Activated T-cell treated with anti-CD3 and anti-CD28 coated beads, Interleukin-2, amount 50 U/mL, for 4 hours (primary cell): ENCODE measurements at regions not wholly inside any gene's neighbourhood (a gene's known extent, or its start where the extent isn't known, plus 50 kb on each side); places are given as distances from the start of the nearest gene placed in this dataset.
A peak's percentile ranks its signal among the peaks of the same experiment; 100 is the strongest.
"Not testable (repeated sequence)": the region's sequence is repeated elsewhere in the genome, so short reads cannot be mapped to it uniquely, and the experiment has no call there.

Experiments used
- ATAC-seq, 2 donors: fragments of 200-7000 bp; cut with Tn5 transposase; one replicate each; pipeline ENCODE4 v1.10.0; 2021
- DNase-seq: peaks from one replicate; pipeline ENCODE4 v3.0.0-alpha.2; 2020
- H3K27me3 Mint-ChIP-seq: one replicate; pipeline ENCODE4 v1.8.0; 2021; ENCODE audit warnings: low read depth, mixed read lengths
- H3K36me3 Mint-ChIP-seq: one replicate; pipeline ENCODE4 v1.8.0; 2022; ENCODE audit warnings: mixed read lengths; ENCODE audit not compliant: insufficient read depth
- H3K4me1 Mint-ChIP-seq: one replicate; pipeline ENCODE4 v1.8.0; 2021; ENCODE audit warnings: low read depth, mixed read lengths
- H3K4me3 Mint-ChIP-seq: one replicate; pipeline ENCODE4 v1.8.0; 2021; ENCODE audit warnings: mild to moderate bottlenecking, moderate library complexity, mixed read lengths
- H3K9me3 Mint-ChIP-seq: one replicate; pipeline ENCODE4 v1.8.0; 2021; ENCODE audit warnings: mixed read lengths

GRCh38 chr1:47602491-47602890 is 164.6 kb downstream of the FOXD2 start:
- ATAC-seq, DNase-seq, H3K36me3 Mint-ChIP-seq, H3K4me1 Mint-ChIP-seq, H3K4me3 Mint-ChIP-seq: not testable (repeated sequence)
- H3K9me3 Mint-ChIP-seq, result peaks cover 44% of the 10 kb centered on the region
- peaks cover 24% of the 10 kb centered on the region for H3K27me3 Mint-ChIP-seq

- not testable (repeated sequence) for H3K36me3 Mint-ChIP-seq, H3K4me1 Mint-ChIP-seq, ATAC-seq, DNase-seq, H3K4me3 Mint-ChIP-seq
- Mint-ChIP-seq H3K27me3 (peaks cover 13% of the 10 kb centered on the region), H3K9me3 (peaks cover 35% of the 10 kb centered on the region)
These were observed 167.0 kb downstream of the FOXD2 start for GRCh38 chr1:47604869-47605268.

GRCh38 chr1:47608296-47608875 is 170.5 kb downstream of the FOXD2 start:
- Mint-ChIP-seq H3K4me3 (no peak overlapping the region), H3K9me3 (peaks cover 13% of the 10 kb centered on the region), H3K27me3 (peaks cover 11% of the 10 kb centered on the region), H3K4me1 (no peaks in the 10 kb centered on the region), H3K36me3 (no peaks in the 10 kb centered on the region)
- ATAC-seq, result no peak
- DNase-seq, result no peak

- no peak overlapping the region for H3K4me3 Mint-ChIP-seq
These were observed 174.1 kb downstream of the FOXD2 start for GRCh38 chr1:47611992-47612391.

GRCh38 chr1:47612819-47613218 is 175.0 kb downstream of the FOXD2 start:
- H3K36me3 Mint-ChIP-seq, result no peaks in the 10 kb centered on the region
- no peak overlapping the region for H3K4me3 Mint-ChIP-seq
- no peaks in the 10 kb centered on the region for H3K4me1 Mint-ChIP-seq
- no peak for ATAC-seq
- DNase-seq, result no peak
- H3K9me3 Mint-ChIP-seq, result no peaks in the 10 kb centered on the region
- peaks cover 22% of the 10 kb centered on the region for H3K27me3 Mint-ChIP-seq

More at GRCh38 chr1:47611992-47612391, 174.1 kb downstream of the FOXD2 start:
- H3K4me1 Mint-ChIP-seq, result no peaks in the 10 kb centered on the region
- DNase-seq (no peak), ATAC-seq (no peak)
- peaks cover 18% of the 10 kb centered on the region for H3K27me3 Mint-ChIP-seq
- H3K36me3 Mint-ChIP-seq, result no peaks in the 10 kb centered on the region
- H3K9me3 Mint-ChIP-seq, result peaks cover 3% of the 10 kb centered on the region

GRCh38 chr1:47616036-47616435 is 178.2 kb downstream of the FOXD2 start:
- no peaks in the 10 kb centered on the region for H3K4me1 Mint-ChIP-seq
- ATAC-seq (no peak), DNase-seq (no peak)
- H3K9me3 Mint-ChIP-seq, result no peaks in the 10 kb centered on the region
- no peak overlapping the region for H3K4me3 Mint-ChIP-seq
- no peaks in the 10 kb centered on the region for H3K36me3 Mint-ChIP-seq
- H3K27me3 Mint-ChIP-seq, result peaks cover 12% of the 10 kb centered on the region

- H3K4me3 Mint-ChIP-seq, result no peak overlapping the region
- DNase-seq (no peak), ATAC-seq (no peak)
- no peaks in the 10 kb centered on the region for H3K36me3 Mint-ChIP-seq
- H3K4me1 Mint-ChIP-seq, result no peaks in the 10 kb centered on the region
- H3K9me3 Mint-ChIP-seq, result no peaks in the 10 kb centered on the region
- H3K27me3 Mint-ChIP-seq, result peaks cover 14% of the 10 kb centered on the region
These were observed 179.1 kb downstream of the FOXD2 start for GRCh38 chr1:47616906-47617305.

- no peaks in the 10 kb centered on the region for H3K9me3 Mint-ChIP-seq
- H3K36me3 Mint-ChIP-seq, result no peaks in the 10 kb centered on the region
- H3K4me3 Mint-ChIP-seq, result no peak overlapping the region
- peaks cover 18% of the 10 kb centered on the region for H3K27me3 Mint-ChIP-seq
- H3K4me1 Mint-ChIP-seq, result no peaks in the 10 kb centered on the region
- DNase-seq, result no peak
- ATAC-seq, result peak in 1 of 2 donors; percentile 50
These were observed 179.8 kb downstream of the FOXD2 start for GRCh38 chr1:47617381-47618221.

GRCh38 chr1:47618222-47618720 is 180.4 kb downstream of the FOXD2 start:
- H3K9me3 Mint-ChIP-seq, result no peaks in the 10 kb centered on the region
- no peak overlapping the region for H3K4me3 Mint-ChIP-seq
- H3K36me3 Mint-ChIP-seq, result no peaks in the 10 kb centered on the region
- ATAC-seq (no peak), DNase-seq (no peak)
- peaks cover 19% of the 10 kb centered on the region for H3K27me3 Mint-ChIP-seq
- no peaks in the 10 kb centered on the region for H3K4me1 Mint-ChIP-seq

GRCh38 chr1:47618830-47619229 is 181.0 kb downstream of the FOXD2 start:
- no peaks in the 10 kb centered on the region for H3K36me3 Mint-ChIP-seq
- H3K27me3 Mint-ChIP-seq, result peaks cover 17% of the 10 kb centered on the region
- H3K4me3 Mint-ChIP-seq, result no peak overlapping the region
- DNase-seq (no peak), ATAC-seq (no peak)
- no peaks in the 10 kb centered on the region for H3K4me1 Mint-ChIP-seq
- no peaks in the 10 kb centered on the region for H3K9me3 Mint-ChIP-seq

GRCh38 chr1:47621483-47621882 is 183.6 kb downstream of the FOXD2 start:
- ATAC-seq (no peak), DNase-seq (no peak)
- H3K4me3 Mint-ChIP-seq, result no peak overlapping the region
- H3K4me1 Mint-ChIP-seq, result no peaks in the 10 kb centered on the region
- H3K9me3 Mint-ChIP-seq, result no peaks in the 10 kb centered on the region
- no peaks in the 10 kb centered on the region for H3K36me3 Mint-ChIP-seq
- H3K27me3 Mint-ChIP-seq, result peaks cover 11% of the 10 kb centered on the region

- DNase-seq, result no peak
- no peak for ATAC-seq
- Mint-ChIP-seq H3K4me3 (no peak overlapping the region), H3K27me3 (peaks cover 12% of the 10 kb centered on the region), H3K9me3 (no peaks in the 10 kb centered on the region), H3K4me1 (no peaks in the 10 kb centered on the region), H3K36me3 (no peaks in the 10 kb centered on the region)
These were observed 184.1 kb downstream of the FOXD2 start for GRCh38 chr1:47621977-47622376.

- Mint-ChIP-seq H3K9me3 (no peaks in the 10 kb centered on the region), H3K4me1 (no peaks in the 10 kb centered on the region), H3K27me3 (peaks cover 10% of the 10 kb centered on the region), H3K4me3 (no peak overlapping the region), H3K36me3 (no peaks in the 10 kb centered on the region)
- no peak for DNase-seq
- no peak for ATAC-seq
These were observed 185.1 kb downstream of the FOXD2 start for GRCh38 chr1:47622776-47623556.

- Mint-ChIP-seq H3K36me3 (no peaks in the 10 kb centered on the region), H3K27me3 (peaks cover 10% of the 10 kb centered on the region), H3K4me1 (no peaks in the 10 kb centered on the region), H3K4me3 (no peak overlapping the region), H3K9me3 (no peaks in the 10 kb centered on the region)
- ATAC-seq, result no peak
- no peak for DNase-seq
These were observed 185.7 kb downstream of the FOXD2 start for GRCh38 chr1:47623557-47623940.
